Ovary (tissue), 7 donors: ENCODE measurements at regions not wholly inside any gene's neighbourhood (a gene's known extent, or its start where the extent isn't known, plus 50 kb on each side); places are given as distances from the start of the nearest gene placed in this dataset.

Experiments used
- DNase-seq, 5 donors: peaks; one replicate each; pipeline ENCODE4 v3.0.0-alpha.2; 2019 to 2020
- H3K27ac ChIP-seq, 2 donors: fragments of 200-600 bp; one replicate each; pipeline versions ENCODE4 v1.5.1 to v1.8.0; 2019 to 2022
- H3K27me3 ChIP-seq: fragments of 200-600 bp; one replicate; pipeline ENCODE4 v1.8.0; 2022
- H3K36me3 ChIP-seq: fragments of 200-600 bp; sonication (generic); one replicate; pipeline ENCODE4 v1.5.1; 2019
- H3K4me1 ChIP-seq: one replicate; pipeline ENCODE4 v1.8.1; 2013; ENCODE audit warnings: mild to moderate bottlenecking, moderate library complexity; ENCODE audit not compliant: insufficient read depth
- H3K4me3 ChIP-seq: fragments of 200-600 bp; sonication (generic); one replicate; pipeline ENCODE4 v1.5.1; 2017
- H3K9me3 ChIP-seq, 2 donors: fragments of 200-600 bp in 1 of 2; sonication (generic) in 1 of 2; one replicate each; pipeline versions ENCODE4 v1.5.1 to v1.8.1; 2013 to 2019; ENCODE audit warnings: mild to moderate bottlenecking in 1 of 2, moderate library complexity in 1 of 2
- CTCF ChIP-seq, 3 donors: fragments of 450-650 bp in 2 of 3; fragments of 200-600 bp in 1 of 3; IDR thresholded peaks; one replicate each; pipeline versions ENCODE4 v1.5.1 to v1.8.0; 2016 to 2022; ENCODE audit warnings: antibody characterized with exemption in 3 of 3, mild to moderate bottlenecking in 1 of 3
- EP300 ChIP-seq: sonication (generic); formaldehyde crosslinking; IDR thresholded peaks from one replicate; pipeline ENCODE4 v1.6.1; 2017; ENCODE audit warnings: antibody characterized with exemption
- POLR2A ChIP-seq: fragments of 450-650 bp; IDR thresholded peaks from one replicate; pipeline ENCODE4 v1.6.1; 2017; ENCODE audit warnings: antibody characterized with exemption, mild to moderate bottlenecking, moderate library complexity
- WGBS, 3 donors: extraction: QIAGEN DNeasy Blood & Tissue Kit in 1 of 3; methylation state at CpG; one replicate each; pipeline versions ENCODE4 v1.1.5 to v1.1.7; 2013 to 2017; 5-methylcytosine and 5-hydroxymethylcytosine counted together
- intact Hi-C, 4 donors: fragments of 100-400 bp; cut with DNase I; formaldehyde crosslinking; loops; one replicate each; pipeline versions ENCODE4 v1.11.0 to v1.15.1; 2022 to 2023
- donor health status: DM: no; HTN: no; CAD: no; lungs with moderate emphysema.
- donor health status: DM: no; HTN: no; CAD: no.
- donor health status: Bipolar disorder and iron deficiency.
- donor health status: DM: no; HTN: no; CAD: no.
- donor health status: DM: yes; HTN: yes; CAD: no.

GRCh38 chr17:37847811-37848331, 76.3 kb upstream of the TBC1D3K start:
- no peak for DNase-seq
- Histone ChIP-seq H3K4me1 (no peaks in the 10 kb centered on the region), H3K9me3 (no peaks in the 10 kb centered on the region), H3K4me3 (no peak overlapping the region), H3K27ac (no peak overlapping the region), H3K27me3 (no peaks in the 10 kb centered on the region), H3K36me3 (no peaks in the 10 kb centered on the region)
- intact Hi-C loops = no loop called here
- no peak for TF ChIP-seq POLR2A
- no peak for TF ChIP-seq EP300
- no peak for TF ChIP-seq CTCF (IDR thresholded peaks at IDR 0.05)
- WGBS, 3 donors = 88 to 92% (median 90%) methylated on average over 12 of the region's 12 CpGs

- TF ChIP-seq POLR2A = no peak
- Histone ChIP-seq H3K4me1 (no peaks in the 10 kb centered on the region), H3K4me3 (no peak overlapping the region), H3K27ac (no peak overlapping the region), H3K36me3 (no peaks in the 10 kb centered on the region), H3K27me3 (no peaks in the 10 kb centered on the region), H3K9me3 (no peaks in the 10 kb centered on the region)
- intact Hi-C loops = no loop called here
- 87 to 92% (median 91%) methylated on average over 7 of the region's 7 CpGs for WGBS, 3 donors
- DNase-seq = no peak
These were observed 77.1 kb upstream of the TBC1D3K start for GRCh38 chr17:37847102-37847501.

- no peaks in the 10 kb centered on the region for H3K9me3 ChIP-seq
- TF ChIP-seq CTCF (IDR thresholded peaks at IDR 0.05) (no peak), POLR2A (no peak), EP300 (no peak)
- H3K36me3 ChIP-seq = no peaks in the 10 kb centered on the region
- intact Hi-C loops = no loop called here
- 44 to 48% (median 47%) methylated on average over 15 of the region's 15 CpGs for WGBS, 3 donors
- no peaks in the 10 kb centered on the region for H3K4me1 ChIP-seq
- no peak overlapping the region for H3K27ac ChIP-seq
- no peak overlapping the region for H3K4me3 ChIP-seq
- no peaks in the 10 kb centered on the region for H3K27me3 ChIP-seq
- no peak for DNase-seq
These were observed 79.3 kb upstream of the TBC1D3K start for GRCh38 chr17:37844977-37845293.

- intact Hi-C loops = no loop called here
- no peaks in the 10 kb centered on the region for H3K4me1 ChIP-seq
- WGBS, 3 donors = 18 to 22% (median 20%) methylated on average over 29 of the region's 29 CpGs
- peak in 2 of 5 donors; percentile 16 to 36 for DNase-seq
- H3K4me3 ChIP-seq = no peak overlapping the region
- no peaks in the 10 kb centered on the region for H3K9me3 ChIP-seq
- no peaks in the 10 kb centered on the region for H3K36me3 ChIP-seq
- TF ChIP-seq POLR2A = no peak
- TF ChIP-seq CTCF (IDR thresholded peaks at IDR 0.05) = peak in 1 of 3 donors; percentile 24
- no peak for TF ChIP-seq EP300
- no peak overlapping the region for H3K27ac ChIP-seq
- H3K27me3 ChIP-seq = no peaks in the 10 kb centered on the region
These were observed 79.8 kb upstream of the TBC1D3K start for GRCh38 chr17:37844158-37844976.

- intact Hi-C loops = no loop called here
- no peak for TF ChIP-seq CTCF (IDR thresholded peaks at IDR 0.05)
- TF ChIP-seq EP300 = no peak
- TF ChIP-seq POLR2A = no peak
These were observed 81.8 kb upstream of the TBC1D3K start for GRCh38 chr17:37842401-37842800.

More at GRCh38 chr17:37842401-37842800, 81.8 kb upstream of the TBC1D3K start:
- Histone ChIP-seq H3K4me3 (no peak overlapping the region), H3K27ac (no peak overlapping the region), H3K4me1 (no peaks in the 10 kb centered on the region), H3K9me3 (no peaks in the 10 kb centered on the region), H3K36me3 (no peaks in the 10 kb centered on the region), H3K27me3 (no peaks in the 10 kb centered on the region)
- 82 to 89% (median 88%) methylated on average over 8 of the region's 8 CpGs for WGBS, 3 donors
- DNase-seq = no peak
